GM19351 (cell line): ENCODE measurements at regions not wholly inside any gene's neighbourhood (a gene's known extent, or its start where the extent isn't known, plus 50 kb on each side); places are given as distances from the start of the nearest gene placed in this dataset.
"Not testable (repeated sequence)": the region's sequence is repeated elsewhere in the genome, so short reads cannot be mapped to it uniquely, and the experiment has no call there.

Source experiments
- ATAC-seq: cut with Tn5 transposase; IDR thresholded peaks from one replicate; pipeline ENCODE4 v1.9.1; 2021; ENCODE audit warnings: mild to moderate bottlenecking, moderate library complexity; ENCODE audit not compliant: unreplicated experiment

DNA sequence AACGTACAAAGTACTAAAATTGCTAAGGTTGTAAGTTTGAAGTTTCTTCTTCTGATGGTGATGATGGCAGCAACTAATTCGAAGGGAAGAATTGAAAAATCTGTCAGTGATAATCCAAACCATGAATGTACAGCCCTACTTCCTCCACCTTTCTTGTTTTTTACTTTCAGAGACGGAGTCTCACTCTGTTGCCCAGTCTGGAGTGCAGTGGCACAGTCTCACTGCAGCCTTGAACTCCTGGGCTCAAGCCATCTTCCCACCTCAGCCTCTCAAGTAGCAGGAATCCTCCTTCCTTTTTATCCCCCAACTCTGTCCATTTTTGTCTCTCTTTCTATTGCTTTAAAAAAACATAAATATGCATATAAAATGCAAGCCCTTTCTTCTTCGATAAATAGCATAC is 112.3 kb upstream of the SOX21 start:
- ATAC-seq: no peak

DNA sequence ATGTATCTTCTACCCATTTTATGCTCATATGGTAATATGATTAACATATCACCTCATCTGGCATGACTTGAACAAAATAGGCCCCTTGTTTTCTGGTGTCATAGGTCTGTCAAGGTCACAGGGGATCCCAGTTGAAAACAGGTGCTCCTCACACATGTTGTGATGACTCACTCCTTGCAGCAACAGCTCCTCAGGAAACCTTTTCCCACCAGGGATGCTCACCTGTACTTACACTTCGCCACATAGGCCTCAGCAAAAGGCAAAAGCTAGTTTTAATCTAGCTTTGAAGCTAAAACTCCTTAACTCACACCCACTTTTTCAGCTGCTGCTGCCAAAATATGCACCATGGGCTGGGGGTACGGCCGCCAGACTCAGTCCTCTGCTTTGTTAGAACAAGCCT is 110.0 kb upstream of the SOX21 start:
- no peak for ATAC-seq

DNA sequence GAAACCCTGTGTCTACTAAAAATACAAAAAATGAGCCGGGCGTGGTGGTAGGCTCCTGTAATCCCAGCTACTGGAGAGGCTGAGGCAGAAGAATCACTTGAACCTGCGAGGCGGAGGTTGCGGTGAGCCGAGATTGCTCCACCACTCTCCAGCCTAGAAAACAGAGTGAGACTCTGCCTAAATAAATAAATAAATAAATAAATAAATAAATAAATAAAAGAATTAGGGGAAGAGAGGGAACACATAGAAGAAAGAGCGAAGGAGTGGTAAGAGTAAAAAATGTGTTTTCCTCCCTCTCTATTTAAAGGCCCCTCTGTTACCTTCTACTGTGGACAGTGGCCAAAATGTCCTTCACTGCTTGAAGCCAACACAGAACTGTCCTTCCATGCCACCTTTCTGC is 103.9 kb upstream of the SOX21 start:
- no peak for ATAC-seq

DNA sequence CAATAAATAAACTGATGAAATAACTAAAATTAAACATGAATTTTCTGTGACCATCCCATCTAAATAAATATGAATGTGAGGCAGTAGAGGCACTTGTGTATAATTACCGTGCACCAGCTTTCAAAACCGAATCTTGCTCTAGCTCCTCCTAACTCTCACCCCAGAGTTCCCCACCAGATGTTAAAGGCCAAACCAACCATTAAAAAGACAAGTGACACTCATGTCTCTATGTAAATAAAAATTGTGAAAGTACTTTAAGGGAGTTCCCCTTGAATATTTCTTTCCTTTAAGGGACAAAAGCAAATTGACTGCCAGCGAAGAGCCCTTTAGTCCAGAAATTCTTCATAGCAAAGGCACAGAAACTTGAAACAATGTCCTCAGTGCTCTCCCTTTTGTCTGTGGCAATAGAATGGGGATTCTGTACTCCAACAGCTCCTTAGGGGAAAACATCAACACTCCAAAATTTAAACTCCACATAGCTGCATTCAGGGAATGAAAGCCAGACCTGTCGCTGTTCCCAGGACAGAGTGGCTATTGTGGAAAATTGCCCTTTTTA is 101.7 kb upstream of the SOX21 start:
- peak; percentile 82 for ATAC-seq

GRCh38 chr13:94811753-94812152 is 99.4 kb upstream of the SOX21 start:
- no peak for ATAC-seq

- no peak for ATAC-seq
Measured at GRCh38 chr13:94800423-94800822, 88.1 kb upstream of the SOX21 start.

DNA sequence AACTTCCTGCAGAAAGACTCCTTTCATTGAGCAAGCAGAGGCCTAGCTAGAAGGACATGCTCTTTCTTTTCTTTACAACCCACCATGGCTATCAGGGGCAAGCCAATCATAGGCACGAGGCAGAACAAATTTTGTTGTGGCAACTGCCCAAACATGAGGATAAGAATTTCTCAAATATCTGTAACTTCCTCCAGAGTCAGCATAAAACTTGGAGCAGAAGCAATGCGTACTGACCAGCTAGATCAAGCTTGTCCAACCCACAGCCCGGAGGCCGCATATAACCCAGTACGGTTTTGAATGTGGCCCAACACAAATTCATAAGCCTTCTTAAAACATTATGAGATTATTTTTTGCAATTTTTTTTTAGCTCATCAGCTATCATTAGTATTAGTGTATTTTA is 87.0 kb upstream of the SOX21 start:
- ATAC-seq: no peak

- ATAC-seq: no peak
Measured at GRCh38 chr13:94798738-94799137, 86.4 kb upstream of the SOX21 start.

DNA sequence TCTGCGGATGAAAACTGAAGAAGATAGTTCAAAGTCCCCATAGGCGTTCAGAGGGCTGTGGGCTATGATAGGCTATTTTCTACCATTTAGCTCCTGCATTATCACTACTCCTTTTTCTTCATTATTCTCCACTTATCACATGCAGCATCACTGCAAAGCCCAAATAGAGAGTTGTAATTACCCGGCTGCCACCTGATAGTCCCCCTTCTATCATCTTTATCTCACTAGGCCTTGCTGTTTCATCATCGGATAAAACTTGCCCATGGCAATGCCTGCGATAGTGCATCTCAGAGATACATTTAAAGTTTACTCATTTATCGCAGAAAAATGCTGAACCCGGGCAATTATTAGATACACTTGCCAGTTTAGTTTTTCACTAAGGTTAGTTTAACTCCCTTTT is 82.9 kb upstream of the SOX21 start:
- no peak for ATAC-seq

DNA sequence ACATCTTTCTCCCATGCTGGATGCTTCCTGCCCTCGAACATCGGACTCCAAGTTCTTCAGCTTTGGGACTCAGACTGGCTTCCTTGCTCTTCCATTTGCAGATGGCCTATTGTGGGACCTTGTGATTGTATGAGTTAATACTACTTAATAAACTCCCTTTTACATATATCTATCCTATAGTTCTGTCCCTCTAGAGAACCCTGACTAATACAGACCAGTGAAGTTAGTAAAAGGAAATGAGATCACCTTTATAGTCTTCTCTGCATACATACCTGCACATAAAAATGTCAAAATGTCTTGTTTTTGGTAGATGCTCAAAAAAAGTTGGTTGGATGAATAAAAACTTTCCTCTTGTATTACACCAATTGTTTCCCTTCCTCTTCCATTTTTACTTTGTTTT is 73.9 kb upstream of the SOX21 start:
- ATAC-seq: not testable (repeated sequence)

DNA sequence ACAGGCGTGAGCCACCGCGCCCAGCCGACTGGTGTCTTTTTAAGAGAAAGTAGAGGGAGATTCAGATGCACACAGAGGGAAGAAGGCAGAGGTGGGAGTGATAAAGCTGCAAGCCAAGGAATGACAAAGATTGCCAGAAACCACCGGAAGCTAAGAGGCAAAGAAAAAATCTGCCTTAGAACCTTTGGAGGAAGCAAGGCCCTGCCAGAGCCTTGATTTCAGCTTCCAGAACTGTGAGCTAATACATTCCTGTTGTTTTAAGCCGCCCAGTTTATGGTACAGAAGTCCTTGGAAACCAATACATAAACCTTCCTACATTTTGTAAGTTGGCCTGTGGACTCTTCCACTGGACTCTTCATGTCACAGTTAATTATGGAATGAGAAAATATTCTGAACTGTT is 71.7 kb upstream of the SOX21 start:
- ATAC-seq: no peak

GRCh38 chr13:94783489-94783888 is 71.1 kb upstream of the SOX21 start:
- ATAC-seq: no peak

DNA sequence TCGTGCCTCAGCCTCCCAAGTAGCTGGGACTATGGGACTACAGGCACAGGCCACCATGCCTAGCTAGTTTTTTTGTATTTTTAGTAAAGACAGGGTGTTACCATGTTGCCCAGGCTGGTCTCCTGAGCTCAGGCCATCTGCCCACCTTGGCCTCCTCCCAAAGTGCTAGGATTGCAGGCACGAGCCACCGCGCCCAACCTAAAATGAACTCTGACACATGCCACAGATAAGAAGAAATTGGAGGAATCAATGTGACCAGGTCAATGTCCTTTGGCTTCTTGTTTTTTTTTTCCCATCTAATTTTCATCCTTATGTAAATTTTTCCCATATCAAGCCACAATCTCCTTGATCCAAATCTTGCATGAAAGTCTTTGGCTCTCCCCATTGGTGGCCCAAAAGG is 68.1 kb upstream of the SOX21 start:
- no peak for ATAC-seq

GRCh38 chr13:94778986-94779385 is 66.6 kb upstream of the SOX21 start:
- ATAC-seq: no peak

DNA sequence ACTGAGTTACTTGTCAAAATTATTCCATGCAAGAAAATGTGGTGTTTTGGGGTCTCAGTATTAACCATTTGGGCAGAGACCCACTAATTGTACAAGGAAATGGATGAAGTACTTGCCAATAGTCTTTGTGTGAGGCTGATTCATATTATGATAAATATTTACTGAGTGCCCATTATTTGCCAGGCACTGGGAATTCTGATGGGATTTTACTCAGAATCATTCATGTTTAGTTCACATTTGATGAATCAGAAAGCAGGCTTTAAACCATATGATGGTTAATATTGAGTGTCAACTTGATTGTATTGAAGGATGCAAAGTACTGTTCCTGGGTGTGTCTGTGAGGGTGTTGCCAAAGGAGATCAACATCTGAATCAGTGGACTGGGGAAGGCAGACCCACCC is 66.2 kb upstream of the SOX21 start:
- ATAC-seq: no peak

- ATAC-seq: no peak
Measured at GRCh38 chr13:94776956-94777355, 64.6 kb upstream of the SOX21 start.

- ATAC-seq: no peak
Measured at GRCh38 chr13:94776300-94776699, 64.0 kb upstream of the SOX21 start.

DNA sequence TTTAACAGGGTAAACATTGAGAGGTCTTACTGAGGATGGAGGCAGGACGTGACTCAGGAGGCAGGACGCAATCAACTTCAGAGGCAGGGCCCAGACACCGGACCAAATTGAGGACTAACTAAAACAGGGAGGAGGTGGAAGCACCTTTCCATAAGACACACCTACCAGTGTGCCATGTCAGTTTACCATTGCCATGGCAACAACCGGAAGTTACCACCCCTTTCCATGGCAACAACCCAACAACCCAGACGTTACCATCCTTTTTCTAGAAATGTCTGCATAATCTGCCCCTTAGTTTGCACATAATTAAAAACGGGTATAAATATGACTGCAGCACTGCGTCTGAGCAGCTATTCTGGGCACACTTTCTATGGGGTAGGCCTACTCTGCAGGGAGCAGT is 53.5 kb upstream of the SOX21 start:
- ATAC-seq: no peak

GRCh38 chr13:94764576-94765321 is 52.4 kb upstream of the SOX21 start:
- no peak for ATAC-seq
